ENCODE measurements at regions not wholly inside any gene's neighbourhood (a gene's known extent, or its start where the extent isn't known, plus 50 kb on each side); places are given as distances from the start of the nearest gene placed in this dataset.

DNA sequence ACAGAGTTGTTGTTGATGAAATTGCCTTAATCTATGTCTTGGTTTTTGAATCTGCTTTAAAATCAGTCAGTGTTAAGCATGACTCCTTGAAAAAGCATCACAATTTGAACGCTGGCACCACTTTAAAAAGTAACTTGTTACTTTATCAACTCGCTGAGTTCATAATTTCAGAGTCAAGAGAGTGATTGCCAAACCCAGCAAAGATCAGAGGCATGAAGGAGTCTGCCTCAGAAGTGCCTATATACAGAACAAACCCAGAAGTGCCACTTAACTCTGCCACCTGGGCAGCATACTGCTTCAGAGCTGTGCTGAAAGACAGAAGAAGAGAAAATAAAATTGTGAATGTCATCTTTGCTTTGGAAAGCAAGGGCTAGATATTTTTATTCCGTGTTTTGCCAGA lies 73.6 kb upstream of the HCRTR2 start:
- TF ChIP-seq CTCF (IDR thresholded peaks at IDR 0.05) (no peak), POLR2A (IDR thresholded peaks at IDR 0.05) (no peak)

All from testis (tissue), 2 donors.